Endodermal cell (in vitro differentiated cells): ENCODE measurements at regions not wholly inside any gene's neighbourhood (a gene's known extent, or its start where the extent isn't known, plus 50 kb on each side); places are given as distances from the start of the nearest gene placed in this dataset.
"Not testable (repeated sequence)": the region's sequence is repeated elsewhere in the genome, so short reads cannot be mapped to it uniquely, and the experiment has no call there.

ENCODE experiments used
- DNase-seq: peaks from one replicate; pipeline ENCODE4 v3.0.0-alpha.2; 2017
- H3K27ac ChIP-seq: 2 replicates; pipeline ENCODE4 v1.5.1; 2013; ENCODE audit warnings: mild to moderate bottlenecking, low read depth, low read length, moderate library complexity
- H3K27me3 ChIP-seq: 2 replicates; pipeline ENCODE4 v1.6.1; 2013; ENCODE audit warnings: mild to moderate bottlenecking, low read length, moderate library complexity; ENCODE audit not compliant: insufficient read depth, control insufficient read depth, poor library complexity, severe bottlenecking
- H3K36me3 ChIP-seq: 2 replicates; pipeline ENCODE4 v1.7.0; 2013; ENCODE audit warnings: mild to moderate bottlenecking, low read length, moderate library complexity; ENCODE audit not compliant: control insufficient read depth, insufficient read depth
- H3K4me1 ChIP-seq: one replicate; pipeline ENCODE4 v1.7.0; 2013; ENCODE audit warnings: low read length; ENCODE audit not compliant: control insufficient read depth, insufficient read depth
- H3K4me3 ChIP-seq: 2 replicates; pipeline ENCODE4 v1.5.1; 2013; ENCODE audit warnings: mild to moderate bottlenecking, low read length, moderate library complexity
- H3K9ac ChIP-seq: 2 replicates; pipeline ENCODE4 v1.6.1; 2013; ENCODE audit warnings: mild to moderate bottlenecking, low read length, moderate library complexity; ENCODE audit not compliant: poor library complexity, severe bottlenecking; ENCODE audit errors: extremely low read depth
- H3K9me3 ChIP-seq: 2 replicates; pipeline ENCODE4 v1.6.1; 2013; ENCODE audit warnings: mild to moderate bottlenecking, low read length, moderate library complexity; ENCODE audit not compliant: control insufficient read depth
- H3K27ac Mint-ChIP-seq: 2 replicates; pipeline ENCODE4 v1.8.0; 2020; ENCODE audit warnings: mixed read lengths
- H3K27me3 Mint-ChIP-seq: 2 replicates; pipeline ENCODE4 v1.8.0; 2021; ENCODE audit warnings: mild to moderate bottlenecking, mixed read lengths; ENCODE audit not compliant: insufficient read depth
- H3K36me3 Mint-ChIP-seq: 2 replicates; pipeline ENCODE4 v1.8.0; 2020; ENCODE audit warnings: low read depth, mixed read lengths
- H3K4me1 Mint-ChIP-seq: 2 replicates; pipeline ENCODE4 v1.8.0; 2020; ENCODE audit warnings: mixed read lengths
- H3K4me3 Mint-ChIP-seq: 2 replicates; pipeline ENCODE4 v1.8.0; 2020; ENCODE audit warnings: mild to moderate bottlenecking, moderate library complexity, mixed read lengths
- H3K9me3 Mint-ChIP-seq: 2 replicates; pipeline ENCODE4 v1.8.0; 2020; ENCODE audit warnings: mild to moderate bottlenecking, mixed read lengths
- CTCF ChIP-seq: fragments of 200-600 bp; sonication (generic); conservative IDR thresholded peaks from 2 replicates; pipeline ENCODE4 v1.5.0; 2021; ENCODE audit warnings: antibody characterized with exemption, mild to moderate bottlenecking
- WGBS, 2 experiments: methylation state at CpG; one replicate each; pipeline versions ENCODE4 v1.1.5 to v1.1.7; 2013; ENCODE audit warnings: missing lambda C conversion rate in 2 of 2, mixed read lengths in 1 of 2; ENCODE audit not compliant: insufficient coverage in 1 of 2, insufficient read length in 1 of 2; 5-methylcytosine and 5-hydroxymethylcytosine counted together

GRCh38 chr13:63741029-63741813, 2325.6 kb upstream of the PCDH20 start:
- Histone ChIP-seq H3K36me3 (no peaks in the 10 kb centered on the region), H3K27me3 (no peaks in the 10 kb centered on the region), H3K27ac (no peak overlapping the region), H3K9me3 (no peaks in the 10 kb centered on the region), H3K4me1 (no peaks in the 10 kb centered on the region), H3K9ac (no peak overlapping the region), H3K4me3 (no peak overlapping the region)
- Mint-ChIP-seq H3K27me3 (no peaks in the 10 kb centered on the region), H3K4me1 (peaks cover 8% of the 10 kb centered on the region), H3K36me3 (no peaks in the 10 kb centered on the region), H3K9me3 (peaks cover 6% of the 10 kb centered on the region), H3K4me3 (no peak overlapping the region), H3K27ac (no peak overlapping the region)
- TF ChIP-seq CTCF, result no peak
- no peak for DNase-seq
- WGBS, 2 experiments, result 92 to 95% methylated on average over 8 to 31 of the region's 36 CpGs

- not testable (repeated sequence) for H3K27ac Mint-ChIP-seq, H3K9me3 Mint-ChIP-seq, H3K4me3 ChIP-seq, H3K9me3 ChIP-seq, H3K4me1 ChIP-seq, H3K27me3 ChIP-seq, H3K27ac ChIP-seq, H3K4me3 Mint-ChIP-seq, H3K9ac ChIP-seq, H3K36me3 ChIP-seq, H3K27me3 Mint-ChIP-seq, H3K36me3 Mint-ChIP-seq, DNase-seq
- 92 to 100% methylated on average over 2 to 19 of the region's 23 CpGs for WGBS, 2 experiments
- H3K4me1 Mint-ChIP-seq, result peaks cover 14% of the 10 kb centered on the region
Measured at GRCh38 chr13:63739112-63739735, 2323.6 kb upstream of the PCDH20 start.

GRCh38 chr13:63737418-63737817, 2321.8 kb upstream of the PCDH20 start:
- Mint-ChIP-seq H3K4me3 (no peak overlapping the region), H3K27me3 (no peaks in the 10 kb centered on the region), H3K4me1 (peaks cover 14% of the 10 kb centered on the region), H3K9me3 (peaks cover 6% of the 10 kb centered on the region), H3K27ac (no peak overlapping the region), H3K36me3 (no peaks in the 10 kb centered on the region)
- no peak for TF ChIP-seq CTCF
- DNase-seq, result no peak
- Histone ChIP-seq H3K27me3 (no peaks in the 10 kb centered on the region), H3K27ac (no peak overlapping the region), H3K9me3 (no peaks in the 10 kb centered on the region), H3K36me3 (no peaks in the 10 kb centered on the region), H3K4me1 (no peaks in the 10 kb centered on the region), H3K9ac (no peak overlapping the region), H3K4me3 (no peak overlapping the region)
- 95 to 100% methylated on average over 1 to 14 of the region's 19 CpGs for WGBS, 2 experiments
